GM12872 (cell line): ENCODE measurements at regions not wholly inside any gene's neighbourhood (a gene's known extent, or its start where the extent isn't known, plus 50 kb on each side); places are given as distances from the start of the nearest gene placed in this dataset.

ENCODE experiments used
- CTCF ChIP-seq: IDR thresholded peaks from 3 replicates; pipeline ENCODE4 v1.5.1; 2011; ENCODE audit warnings: low read depth, mild to moderate bottlenecking, low read length, moderate library complexity; ENCODE audit not compliant: insufficient read depth

GRCh38 chr6:71139249-71139648 is 149.4 kb upstream of the OGFRL1 start:
- TF ChIP-seq CTCF: no peak

- TF ChIP-seq CTCF: no peak
Observed at GRCh38 chr6:71153755-71154325, 134.8 kb upstream of the OGFRL1 start.

- no peak for TF ChIP-seq CTCF
Observed at GRCh38 chr6:71157345-71157744, 131.3 kb upstream of the OGFRL1 start.

GRCh38 chr6:71164890-71165289 is 123.7 kb upstream of the OGFRL1 start:
- no peak for TF ChIP-seq CTCF

GRCh38 chr6:71168233-71168765 is 120.3 kb upstream of the OGFRL1 start:
- no peak for TF ChIP-seq CTCF

GRCh38 chr6:71171497-71172070 is 117.0 kb upstream of the OGFRL1 start:
- TF ChIP-seq CTCF: no peak

GRCh38 chr6:71179249-71179885 is 109.2 kb upstream of the OGFRL1 start:
- TF ChIP-seq CTCF: no peak
